ENCODE measurements at regions not wholly inside any gene's neighbourhood (a gene's known extent, or its start where the extent isn't known, plus 50 kb on each side); places are given as distances from the start of the nearest gene placed in this dataset.

DNA sequence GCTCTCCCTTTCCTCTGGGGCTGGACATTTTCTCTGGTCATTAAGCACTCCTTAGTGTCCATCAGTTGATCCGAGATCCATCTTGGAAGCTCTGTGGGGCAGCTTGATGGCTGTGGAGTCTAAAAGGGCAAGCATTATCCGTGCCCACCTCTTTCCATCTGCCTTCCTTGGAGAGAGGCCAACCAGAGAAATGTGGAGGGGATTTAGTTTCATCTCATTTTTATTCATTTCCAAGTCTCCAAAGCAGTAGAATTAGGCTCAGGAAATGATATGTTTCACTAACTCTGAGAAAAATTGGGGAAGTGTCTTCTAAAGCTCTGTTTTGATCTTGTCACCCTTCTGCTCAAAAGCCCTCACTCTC, 95.9 kb upstream of the KLHL25 start:
- DNase-seq = no peak

DNA sequence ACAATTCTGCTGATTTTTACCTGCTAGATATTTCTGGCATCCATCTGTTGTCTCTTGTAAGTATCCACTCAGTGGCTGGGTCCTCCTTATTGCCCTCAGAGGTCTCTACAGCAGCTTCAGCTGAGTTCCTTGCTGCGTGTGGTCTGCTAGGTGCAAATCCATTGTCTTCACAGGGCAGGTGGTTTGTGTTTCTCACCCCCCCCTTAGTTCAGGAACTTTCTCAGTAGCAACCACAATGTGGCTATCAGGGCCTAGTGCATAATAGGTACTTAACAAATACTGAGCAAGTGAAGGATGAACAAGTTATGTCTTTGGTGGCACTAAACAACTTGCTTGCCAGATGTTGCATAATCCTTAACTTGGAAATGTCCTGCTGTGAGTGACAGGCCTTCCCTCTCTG, 96.7 kb upstream of the KLHL25 start:
- DNase-seq = no peak

DNA sequence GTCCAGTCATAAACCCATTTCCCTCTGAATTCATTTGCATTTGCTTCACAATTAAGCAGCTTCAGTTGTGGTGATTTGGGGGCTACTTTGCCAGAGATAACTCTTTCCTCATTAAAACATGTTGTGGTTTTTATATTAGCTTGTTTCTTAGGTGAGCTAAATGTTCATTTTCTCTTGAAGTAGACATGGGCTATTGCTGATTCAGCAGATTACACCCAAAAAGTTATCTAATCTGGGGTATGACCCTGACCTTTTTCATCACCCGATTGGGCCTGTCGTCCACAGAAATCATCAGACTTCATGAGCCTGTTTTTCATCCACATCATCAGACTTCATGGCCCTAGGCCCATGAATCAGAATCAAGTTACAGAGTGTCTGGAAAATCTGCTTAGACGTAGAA, 97.5 kb upstream of the KLHL25 start:
- DNase-seq = no peak

DNA sequence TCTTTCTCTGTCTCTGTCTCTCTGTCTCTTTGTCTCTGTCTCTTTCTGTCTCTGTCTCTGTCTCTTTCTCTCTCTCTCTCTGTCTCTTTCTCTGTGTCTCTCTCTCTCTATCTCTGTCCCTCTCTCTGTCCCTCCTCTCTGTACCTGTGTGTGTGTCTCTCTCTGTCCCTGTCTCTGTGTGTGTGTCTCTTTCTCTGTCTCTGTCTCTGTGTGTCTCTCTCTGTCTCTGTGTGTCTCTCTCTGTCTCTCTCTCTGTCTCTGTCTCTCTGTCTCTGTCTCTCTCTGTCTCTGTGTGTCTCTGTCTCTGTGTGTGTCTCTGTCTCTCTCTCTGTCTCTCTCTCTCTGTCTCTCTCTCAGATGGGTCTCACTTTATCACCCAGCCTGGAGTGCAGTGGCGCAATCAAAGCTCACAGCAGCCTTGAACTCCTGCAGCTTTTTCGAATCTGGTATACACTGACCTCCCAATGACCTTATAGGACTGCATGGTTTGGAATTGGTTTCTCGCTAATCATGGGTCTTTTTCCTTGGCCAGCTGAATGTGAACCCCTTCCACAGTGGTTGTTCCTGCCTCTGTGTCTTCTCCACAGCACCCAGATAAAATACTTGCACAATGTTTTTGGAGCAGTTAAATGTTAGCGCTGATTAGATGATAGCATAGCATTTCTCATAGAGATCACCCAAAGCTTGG, 102.6 kb upstream of the KLHL25 start:
- DNase-seq = no peak

DNA sequence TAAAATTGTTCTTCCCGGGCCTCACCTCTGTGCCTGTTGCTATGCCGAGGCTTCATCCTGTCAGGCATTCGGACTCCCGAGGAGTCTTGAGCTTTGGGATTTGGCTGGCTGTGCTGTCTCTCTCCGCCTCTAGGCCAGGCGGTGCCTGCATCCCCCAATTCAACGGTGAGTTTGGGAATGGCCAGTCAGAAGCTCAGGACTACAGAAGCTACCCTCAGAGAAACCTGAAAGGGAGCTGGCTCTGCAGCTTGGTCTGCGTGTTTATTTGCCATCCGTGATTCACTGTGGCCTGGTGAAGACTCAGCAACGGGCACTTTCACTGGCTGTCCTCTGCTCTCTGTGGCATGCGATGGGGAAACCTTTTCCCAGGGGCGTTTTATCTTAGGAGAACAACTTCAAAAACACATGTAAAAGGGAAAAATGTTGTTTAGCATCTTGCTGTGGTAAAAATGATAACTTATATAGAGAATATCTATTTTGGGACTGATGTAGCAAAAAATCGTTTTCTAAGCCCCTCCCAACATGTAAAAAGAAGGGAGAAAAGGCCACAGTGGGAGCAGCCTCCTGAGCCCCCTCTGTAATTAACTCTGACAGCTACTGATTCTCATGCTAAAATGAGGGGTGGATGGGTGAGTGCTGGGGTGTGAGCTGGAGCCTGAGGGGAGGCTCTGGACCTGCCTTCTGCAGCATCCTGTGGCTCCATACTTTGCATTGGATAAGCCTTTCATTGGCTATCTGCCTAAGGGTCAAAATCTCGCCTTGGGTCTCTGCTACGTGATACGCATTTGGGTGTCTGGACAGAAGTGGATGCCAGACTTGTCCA, 103.4 kb upstream of the KLHL25 start:
- no peak for DNase-seq

DNA sequence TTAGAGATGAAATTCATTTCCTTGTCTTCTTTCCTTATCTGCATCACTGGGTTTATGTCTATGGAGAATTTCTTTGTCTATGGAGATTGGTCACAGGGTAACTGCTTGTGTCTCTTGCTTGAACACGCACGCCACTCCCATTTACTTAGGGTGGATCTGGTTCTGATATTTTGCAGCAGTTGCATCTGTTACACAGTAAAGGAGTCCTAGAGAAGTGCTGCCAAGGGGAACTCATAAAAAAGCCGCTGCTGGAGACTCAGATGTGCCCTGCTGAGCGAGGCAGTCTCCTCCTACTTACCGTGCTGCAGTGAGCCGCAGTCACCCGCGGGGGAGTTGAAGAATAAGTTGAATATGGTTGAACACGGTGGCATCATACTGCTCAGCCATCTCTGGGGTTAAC, 105.2 kb upstream of the KLHL25 start:
- DNase-seq = no peak

DNA sequence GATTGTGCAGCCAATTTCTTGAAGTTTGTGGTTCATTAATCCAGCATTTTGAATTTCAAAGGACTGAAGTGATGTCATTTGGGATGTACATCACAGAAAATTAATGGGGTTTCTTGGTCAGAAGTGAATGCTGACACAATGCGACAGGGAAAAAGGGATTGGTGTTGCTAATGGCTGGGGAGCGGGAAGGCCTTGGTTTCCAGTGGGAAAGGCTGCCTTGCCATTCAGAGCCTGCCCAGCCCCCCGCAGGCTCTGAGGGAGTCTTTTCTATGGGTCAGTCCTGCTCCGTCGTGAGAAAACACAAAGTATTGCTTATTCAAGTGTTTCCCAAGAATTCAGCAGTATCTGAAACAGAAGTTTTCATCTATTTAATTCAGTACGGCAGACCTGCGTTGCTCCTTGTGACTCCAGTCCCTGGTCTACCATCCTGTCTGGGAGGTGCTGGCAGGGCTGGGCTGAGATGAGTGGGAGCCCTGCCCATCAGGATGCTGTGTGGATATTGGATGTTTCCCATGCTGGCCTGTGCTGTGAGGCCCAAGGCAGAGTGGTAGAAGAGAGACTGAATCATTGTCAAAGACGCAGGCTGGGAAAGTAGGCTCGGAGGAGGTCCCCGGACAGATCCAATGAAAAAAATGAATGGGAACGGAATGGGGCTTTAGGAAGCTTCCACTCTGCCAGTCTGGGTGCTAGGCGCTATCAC, 111.2 kb upstream of the KLHL25 start:
- no peak for DNase-seq

DNA sequence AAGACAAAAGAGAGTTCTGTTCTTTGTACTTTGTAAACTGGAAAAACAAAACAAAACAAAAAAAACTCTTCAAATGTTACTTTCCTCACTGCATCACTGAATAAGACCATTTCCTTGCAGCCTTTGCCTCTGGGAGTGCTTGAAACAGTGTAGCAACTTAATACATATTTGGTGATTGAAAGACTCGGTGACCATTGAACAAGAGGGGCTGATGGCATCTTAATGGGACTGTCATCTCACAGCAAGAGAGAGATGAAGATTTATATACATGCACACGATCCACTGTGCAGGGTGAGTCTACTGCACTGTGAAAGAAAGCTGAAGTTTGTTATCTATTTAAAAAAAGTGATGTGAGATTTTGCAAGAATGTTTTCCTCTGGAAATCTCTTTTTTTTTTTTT, 111.9 kb upstream of the KLHL25 start:
- no peak for DNase-seq

DNA sequence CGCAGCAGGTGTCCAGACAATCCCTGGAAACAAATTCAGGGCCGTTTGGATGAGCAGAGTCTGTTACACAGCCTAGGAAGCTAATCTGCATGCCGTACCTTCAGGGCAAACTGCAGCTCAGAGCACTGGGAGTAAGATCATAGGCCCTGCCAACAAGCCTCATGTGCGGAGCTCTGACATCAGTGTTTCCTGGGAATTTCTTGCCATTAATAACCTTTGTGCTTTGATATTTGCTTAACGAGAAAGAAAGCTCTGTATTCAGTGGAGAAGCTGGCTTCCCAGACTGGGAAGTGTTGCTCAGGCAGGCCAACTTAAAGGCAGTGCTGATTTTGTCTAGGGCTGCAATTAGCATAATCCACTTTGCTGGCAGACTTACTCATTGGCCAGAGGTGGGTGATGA, 116.1 kb upstream of the KLHL25 start:
- DNase-seq = no peak

DNA sequence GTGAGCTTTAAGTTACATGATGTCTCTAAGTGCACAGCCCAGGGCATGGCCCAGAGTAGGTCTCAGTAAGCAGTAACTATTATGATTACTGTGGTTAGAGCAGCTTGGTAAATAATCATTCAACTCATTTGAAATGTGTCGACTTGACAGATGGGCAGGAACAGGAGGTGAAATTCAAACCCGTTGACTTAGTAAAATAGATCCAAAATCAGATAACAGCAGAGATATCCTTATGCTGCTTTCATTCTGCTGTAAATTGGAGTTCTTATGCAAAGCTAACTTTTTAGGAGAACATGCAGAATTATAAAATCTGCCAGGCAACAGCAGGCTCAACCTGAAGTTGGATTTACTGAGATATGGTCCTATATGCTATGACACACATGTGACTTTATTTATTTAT, 118.7 kb upstream of the KLHL25 start:
- no peak for DNase-seq

DNA sequence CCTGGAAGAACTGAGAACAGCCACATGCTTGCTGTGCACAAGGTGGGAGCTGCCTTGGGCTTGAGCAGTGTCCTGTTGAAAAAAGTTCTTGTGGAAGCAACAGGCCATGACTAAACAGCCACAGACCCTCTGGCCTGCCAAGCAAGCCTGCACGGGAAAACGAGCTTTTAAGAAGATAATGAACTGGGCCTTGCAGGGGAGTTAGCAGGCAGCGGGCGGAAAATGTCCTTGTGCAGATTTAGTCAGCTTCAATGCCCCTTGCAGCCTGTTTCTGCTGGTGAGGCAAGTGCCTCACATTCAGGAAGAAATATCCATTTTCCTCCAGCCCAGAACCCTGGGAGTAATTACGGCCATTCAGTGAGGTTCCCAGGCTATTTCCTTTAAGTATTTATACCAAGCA, 126.2 kb upstream of the KLHL25 start:
- no peak for DNase-seq

DNA sequence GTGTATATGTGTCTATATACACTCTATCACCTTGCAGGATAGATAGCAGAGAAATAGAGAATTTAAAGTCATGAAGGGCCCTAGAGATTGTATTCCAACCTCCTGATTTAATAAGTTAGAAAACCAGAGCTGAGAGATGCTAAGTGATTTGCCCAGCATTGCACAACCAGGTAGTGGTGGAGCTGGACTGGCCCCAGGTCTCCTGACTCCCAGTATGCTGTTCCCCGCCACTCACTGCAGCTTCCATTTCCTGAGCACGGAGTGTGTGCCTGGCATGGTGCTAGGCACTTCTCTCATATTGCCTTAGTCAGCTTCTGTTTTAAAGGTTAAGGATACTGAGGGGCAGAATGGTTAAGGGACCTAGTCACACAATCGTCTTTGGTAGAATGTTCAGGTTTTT, 129.4 kb upstream of the KLHL25 start:
- DNase-seq = no peak

DNA sequence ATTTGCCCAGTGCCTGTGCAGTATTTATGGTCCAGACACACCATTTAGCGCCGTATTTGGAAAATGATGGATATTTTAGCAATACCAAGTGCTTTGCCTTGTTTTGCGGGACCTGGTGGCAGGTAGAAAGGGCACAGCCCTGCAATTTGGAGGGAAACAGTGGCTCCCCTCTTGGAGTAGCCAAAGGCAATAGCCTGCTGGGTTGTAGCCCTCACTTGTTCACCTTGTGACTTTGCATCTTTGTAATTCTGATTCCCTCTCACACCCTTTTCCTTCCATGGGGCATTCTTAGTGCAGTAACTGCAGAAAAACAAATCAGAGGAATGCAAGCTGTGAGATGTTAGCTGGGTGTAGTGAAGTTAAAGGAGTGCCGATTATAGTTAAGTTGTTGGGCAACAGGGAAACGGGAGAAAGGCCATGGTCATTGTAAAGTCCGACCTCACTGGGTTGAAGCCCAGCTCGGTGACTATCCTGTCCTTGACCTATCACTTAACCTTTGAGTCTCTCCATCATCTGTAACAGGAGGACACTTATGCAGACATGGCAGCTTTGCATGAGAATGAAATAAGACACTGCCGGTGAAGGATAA, 131.0 kb upstream of the KLHL25 start:
- DNase-seq = no peak

DNA sequence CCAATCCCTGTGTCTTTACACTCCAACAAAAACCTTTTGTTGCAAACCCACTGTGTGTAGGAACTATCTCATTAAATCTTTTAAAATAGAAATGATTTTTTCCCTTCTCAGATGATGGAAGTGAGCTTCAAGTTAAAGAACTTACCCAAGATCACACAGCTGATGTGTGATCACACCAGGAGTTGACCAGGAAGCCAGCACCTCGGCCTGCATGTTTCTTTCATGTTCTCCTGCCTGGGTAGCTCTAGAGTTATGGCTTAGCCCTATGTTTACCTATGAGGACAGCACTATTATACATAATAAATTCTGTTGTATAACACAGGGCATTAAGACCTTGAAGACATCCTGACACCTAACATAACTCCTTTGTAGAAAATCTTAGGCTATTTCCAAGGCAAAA, 132.1 kb upstream of the KLHL25 start:
- no peak for DNase-seq

DNA sequence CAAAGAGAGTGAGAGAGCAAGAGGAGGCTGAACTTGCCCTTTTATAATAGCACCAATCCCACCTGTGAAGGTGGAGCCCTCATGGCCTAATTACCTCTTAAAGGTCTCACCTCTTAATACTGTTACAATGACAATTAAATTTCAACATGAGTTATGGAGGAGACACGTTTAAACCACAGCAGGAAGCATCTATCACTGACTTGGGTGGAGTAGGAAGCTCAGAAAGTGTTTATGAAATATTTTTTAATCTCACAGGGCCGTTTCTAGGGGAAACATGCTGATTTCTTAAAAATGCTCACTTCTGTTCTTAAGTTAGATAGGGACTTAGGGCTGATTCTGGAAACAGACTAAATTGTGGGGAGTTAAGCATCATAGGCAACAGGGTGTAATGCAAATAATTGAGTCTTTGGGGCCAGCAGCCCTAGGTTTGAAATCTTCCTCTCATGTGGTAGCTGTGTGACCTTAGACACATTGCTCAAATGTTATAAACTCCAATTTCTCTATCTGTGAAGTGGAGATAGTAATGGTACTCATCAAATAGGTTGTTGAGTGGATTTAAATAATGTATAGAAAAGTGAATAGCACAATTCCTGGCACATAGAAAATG, 133.3 kb upstream of the KLHL25 start:
- DNase-seq = no peak

DNA sequence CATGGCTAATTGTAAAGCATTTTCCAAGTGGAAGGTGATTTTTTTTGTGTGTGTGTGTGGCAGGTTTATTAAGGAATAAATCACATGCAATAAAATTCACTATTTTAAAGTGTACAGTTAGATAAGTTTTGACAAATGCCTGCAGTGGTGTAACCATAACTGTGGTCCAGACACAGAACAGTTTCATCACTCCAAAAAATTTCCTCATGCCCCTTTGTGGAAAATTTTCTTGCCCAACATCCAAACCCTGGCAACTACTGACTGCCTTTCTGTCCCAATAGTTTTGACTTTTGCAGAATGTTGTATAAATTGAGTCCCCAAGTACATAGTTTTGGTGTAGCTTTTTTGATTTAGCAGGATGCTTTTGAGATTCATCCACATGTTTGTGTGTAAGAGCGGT, 135.1 kb upstream of the KLHL25 start:
- no peak for DNase-seq

DNA sequence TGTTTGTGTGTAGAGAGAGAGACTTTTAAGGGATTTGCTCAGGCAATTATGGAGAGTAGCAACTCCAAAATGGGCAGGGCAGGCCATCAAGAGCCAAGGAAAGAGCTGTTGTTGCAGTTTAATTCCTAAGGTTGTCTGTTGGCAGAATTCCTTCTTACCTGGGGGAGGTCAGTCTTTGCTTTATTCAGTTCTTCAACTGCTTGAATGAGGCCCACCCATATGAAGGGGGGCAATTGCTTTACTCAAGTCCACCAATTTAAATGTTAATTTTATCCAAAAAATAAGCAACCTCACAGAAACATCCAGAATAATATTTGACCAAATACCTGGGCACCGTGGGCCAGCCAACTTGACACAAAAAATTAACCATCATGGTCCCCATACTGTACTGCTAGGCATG, 137.7 kb upstream of the KLHL25 start:
- DNase-seq = no peak

DNA sequence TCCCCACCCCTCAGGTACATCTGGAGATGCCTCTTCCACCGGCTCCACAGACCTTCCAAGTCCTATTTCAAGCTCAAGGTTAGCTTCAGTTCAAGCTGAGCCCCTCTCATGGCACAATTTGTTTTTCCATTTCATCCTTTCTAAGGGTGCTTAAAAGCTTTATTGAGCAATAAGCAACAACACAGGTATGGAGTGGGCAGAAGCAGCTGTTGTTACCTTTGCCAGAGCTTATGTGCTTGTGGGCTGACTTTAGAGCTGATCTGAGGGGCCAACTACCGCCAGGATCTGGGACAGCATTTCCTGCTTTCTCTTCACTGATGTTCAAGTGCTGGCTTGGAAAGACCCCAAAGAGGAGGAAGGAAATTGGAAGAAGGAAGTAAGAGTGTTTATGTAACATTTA, 140.0 kb upstream of the KLHL25 start:
- no peak for DNase-seq

DNA sequence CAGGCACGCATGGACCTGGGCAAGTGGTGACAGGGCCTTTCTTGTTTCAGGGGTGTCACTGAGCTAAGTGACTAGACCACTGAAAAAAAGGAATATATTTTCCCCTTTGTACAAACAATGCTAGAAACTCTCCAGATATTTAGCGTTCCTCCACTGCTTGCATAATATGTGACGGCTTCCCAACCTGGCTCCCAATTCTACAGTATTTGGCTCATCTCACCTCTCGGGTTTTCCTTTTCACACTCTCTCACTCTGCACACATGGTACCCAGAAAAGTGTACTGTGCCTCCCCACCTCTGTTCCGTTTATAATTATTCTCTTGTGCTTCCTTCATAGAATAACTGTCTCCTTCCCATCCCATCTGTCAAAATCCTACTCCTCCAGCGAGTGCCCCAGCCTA, 140.5 kb upstream of the KLHL25 start:
- no peak for DNase-seq

DNA sequence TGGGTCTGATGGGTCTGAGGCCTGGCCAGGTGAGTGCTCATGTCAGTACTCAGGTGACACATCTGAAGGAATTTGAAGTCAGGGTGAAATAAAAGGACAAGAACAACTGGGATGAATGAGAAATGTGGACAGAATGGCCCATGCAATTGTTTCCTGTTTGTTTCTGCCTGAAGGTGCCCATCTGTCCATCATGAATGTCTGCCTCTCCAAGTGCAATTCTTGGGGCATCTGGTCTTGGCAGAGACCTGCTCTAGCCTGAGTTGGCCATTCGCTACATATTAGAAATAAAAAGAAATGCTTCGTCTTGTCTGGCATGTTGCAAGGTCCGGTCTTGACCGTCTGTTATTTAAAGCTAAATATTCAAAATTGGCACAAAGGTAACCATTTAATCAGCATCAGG, 142.0 kb upstream of the AGBL1 start:
- DNase-seq = no peak

DNA sequence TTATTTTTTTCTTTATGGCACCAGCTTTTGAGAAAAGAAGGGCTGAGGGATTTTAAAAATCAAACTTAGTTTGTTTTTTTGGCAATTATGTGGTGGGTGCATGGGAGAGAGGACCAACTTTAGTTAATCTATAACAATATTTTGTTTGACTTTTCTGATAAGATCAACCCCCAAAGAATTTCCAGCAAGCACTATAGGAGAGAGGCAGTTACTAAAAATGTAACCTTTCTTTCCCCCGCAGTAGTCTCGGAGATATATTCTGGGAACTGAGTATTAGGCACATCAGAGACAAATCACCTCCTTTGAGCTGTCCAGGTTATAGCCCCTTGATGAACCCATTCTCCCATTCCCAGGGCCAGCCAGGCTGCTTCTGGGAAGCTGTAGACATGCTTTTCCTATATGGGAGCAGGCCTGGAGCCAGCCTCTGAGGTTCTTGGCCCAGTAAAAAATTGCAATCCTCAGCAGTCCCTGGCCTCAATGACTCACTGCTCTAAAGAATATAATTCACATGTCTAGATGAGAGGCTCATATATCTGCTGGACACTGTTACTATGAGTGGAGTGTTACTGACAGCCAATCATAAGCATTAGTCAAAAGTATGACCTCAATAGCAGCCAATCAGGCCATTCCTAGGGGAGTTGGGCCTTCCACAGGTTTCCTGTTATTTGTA, 138.3 kb upstream of the AGBL1 start:
- peak; percentile 80 for DNase-seq

DNA sequence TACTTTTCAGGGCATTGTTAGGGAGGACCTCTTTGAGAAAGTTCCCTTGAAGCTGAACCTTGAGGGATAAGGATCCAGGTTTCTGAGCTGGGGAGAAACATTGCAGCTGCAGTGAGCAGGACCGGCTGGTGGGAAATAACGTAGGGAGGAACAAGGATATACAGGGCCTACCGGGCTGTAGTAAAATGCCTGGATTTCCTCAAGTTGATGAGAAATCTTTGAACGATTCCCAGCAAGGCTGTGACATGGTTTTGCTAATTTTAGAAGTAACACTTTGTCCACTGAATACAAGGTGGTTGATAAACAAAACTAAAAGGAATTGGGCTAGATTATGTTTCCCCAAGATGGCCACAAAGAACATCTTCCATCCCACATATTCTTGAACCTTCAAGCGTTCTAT, 137.0 kb upstream of the AGBL1 start:
- DNase-seq = no peak

DNA sequence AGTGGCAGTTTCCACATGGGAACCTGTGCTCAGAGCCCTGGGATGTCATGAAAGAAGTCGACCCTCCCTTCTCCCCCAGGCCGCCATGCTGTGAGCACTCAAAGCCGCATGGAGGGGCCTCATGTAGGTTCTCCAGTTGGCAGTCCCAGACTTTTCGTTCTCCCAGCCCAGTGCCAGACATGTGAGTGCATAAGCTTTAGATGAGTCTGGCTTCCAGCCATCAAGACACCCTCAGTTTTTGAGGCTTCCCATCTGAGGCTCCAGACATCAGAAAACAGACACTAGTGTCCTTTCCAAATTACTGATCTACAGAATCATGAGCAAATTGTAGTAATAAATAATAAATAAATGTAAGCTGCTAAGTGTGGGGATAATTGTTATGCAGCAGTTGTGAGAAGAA, 136.5 kb upstream of the AGBL1 start:
- DNase-seq = no peak

Measured in right forelimb (tissue), 1 donor.